Activated CD4-positive, CD25-positive, alpha-beta regulatory T cell treated with anti-CD3 and anti-CD28 coated beads, Interleukin-2, amount 50 U/mL, for 24 hours (primary cell): ENCODE measurements at regions not wholly inside any gene's neighbourhood (a gene's known extent, or its start where the extent isn't known, plus 50 kb on each side); places are given as distances from the start of the nearest gene placed in this dataset.
"Not testable (repeated sequence)": the region's sequence is repeated elsewhere in the genome, so short reads cannot be mapped to it uniquely, and the experiment has no call there.

Experiments
- ATAC-seq, 2 donors: fragments of 150-1000 bp; cut with Tn5 transposase; one replicate each; pipeline ENCODE4 v1.10.0; 2021; ENCODE audit warnings: mild to moderate bottlenecking in 1 of 2, moderate library complexity in 1 of 2

DNA sequence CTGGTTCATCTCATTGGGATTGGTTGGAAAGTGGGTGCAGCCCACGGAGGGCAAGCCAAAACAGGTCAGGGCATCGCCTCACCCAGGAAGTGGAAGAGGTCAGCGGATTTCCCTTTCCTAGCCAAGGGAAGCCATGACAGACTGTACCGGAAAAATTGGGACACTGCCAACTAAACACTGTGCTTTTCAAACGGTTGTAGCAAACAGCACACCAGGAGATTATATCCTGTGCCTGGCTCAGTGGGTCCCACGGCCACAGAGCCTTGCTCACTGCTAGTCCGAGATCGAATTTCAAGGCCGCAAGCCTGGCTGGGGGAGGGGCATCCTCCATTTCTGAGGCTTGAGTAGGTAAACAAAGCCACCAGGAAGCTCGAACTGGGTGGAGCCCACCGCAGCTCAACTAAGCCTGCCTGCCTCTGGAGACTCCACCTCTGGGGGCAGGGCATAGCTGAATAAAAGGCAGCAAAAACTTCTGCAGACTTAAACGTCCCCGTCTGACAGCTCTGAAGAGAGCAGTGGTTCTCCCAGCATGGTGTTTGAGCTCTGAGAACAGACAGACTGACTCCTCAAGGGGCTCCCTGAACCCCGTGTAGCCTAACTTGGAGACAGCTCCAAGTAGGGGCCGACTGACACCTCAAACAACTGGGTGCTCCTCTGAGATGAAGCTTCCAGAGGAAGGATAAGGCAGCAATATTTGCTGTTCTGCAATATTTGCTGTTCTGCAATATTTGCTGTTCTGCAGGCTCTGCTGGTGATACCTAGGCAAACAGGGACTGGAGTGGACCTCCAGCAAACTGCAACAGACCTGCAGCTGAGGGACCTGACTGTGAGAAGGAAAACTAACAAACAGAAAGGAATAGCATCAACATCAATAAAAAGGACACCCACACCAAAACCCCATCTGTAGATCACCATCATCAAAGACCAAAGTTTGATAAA, 191.0 kb upstream of the IRAK1BP1 start:
- ATAC-seq, result not testable (repeated sequence)

DNA sequence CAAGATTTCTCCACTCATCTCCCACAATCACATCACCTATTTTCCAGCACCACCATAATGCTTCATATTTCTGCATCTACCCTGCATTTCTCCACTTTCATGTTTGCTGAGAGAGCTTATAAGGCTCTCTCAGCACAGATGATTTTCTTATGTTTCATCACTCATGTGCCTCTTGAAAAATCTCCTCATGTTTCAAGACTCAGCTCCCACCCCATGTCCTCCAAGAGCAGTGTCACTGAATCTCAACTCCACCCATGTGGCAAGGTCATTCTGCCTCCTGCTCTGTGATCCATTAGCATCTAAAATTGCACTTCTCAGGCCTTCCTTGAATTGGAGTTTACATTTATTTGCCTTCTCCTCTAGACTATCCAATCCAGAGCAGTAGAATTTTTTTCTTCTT, 178.7 kb upstream of the IRAK1BP1 start:
- no peak for ATAC-seq

DNA sequence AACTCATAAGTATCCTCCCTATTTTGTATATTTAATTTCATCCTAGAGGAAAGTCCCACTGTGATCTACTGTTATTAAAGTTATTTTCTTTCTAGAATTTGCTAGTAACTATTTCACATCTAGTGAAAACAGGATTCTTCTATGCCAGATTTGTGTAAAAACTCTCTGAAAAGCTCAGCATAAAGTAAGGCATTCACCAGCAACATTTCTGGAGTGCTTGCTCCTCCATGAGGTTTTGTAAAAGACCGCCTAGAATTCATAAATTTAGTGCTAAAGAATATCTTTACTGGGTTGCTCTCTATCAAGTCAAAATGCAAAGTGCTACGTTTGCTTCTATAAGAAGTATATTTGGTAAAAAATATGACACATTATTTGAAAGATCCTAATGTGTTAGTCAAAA, 173.5 kb upstream of the IRAK1BP1 start:
- ATAC-seq, result no peak

DNA sequence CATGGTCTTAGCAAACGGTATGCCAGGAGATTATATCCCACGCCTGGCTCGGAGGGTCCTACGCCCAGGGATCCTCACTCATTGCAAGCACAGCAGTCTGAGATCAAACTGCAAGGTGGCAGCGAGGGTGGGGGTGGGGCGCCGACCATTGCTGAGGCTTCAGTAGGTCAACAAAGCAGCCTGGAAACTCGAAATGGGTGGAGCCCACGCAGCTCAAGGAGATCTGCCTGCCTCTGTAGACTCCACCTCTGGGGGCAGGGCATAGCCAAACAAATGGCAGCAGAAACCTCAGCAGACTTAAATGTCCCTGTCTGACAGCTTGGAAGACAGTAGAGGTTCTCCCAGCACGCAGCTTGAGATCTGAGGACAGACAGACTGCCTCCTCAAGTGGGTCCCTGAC, 172.7 kb upstream of the IRAK1BP1 start:
- not testable (repeated sequence) for ATAC-seq

DNA sequence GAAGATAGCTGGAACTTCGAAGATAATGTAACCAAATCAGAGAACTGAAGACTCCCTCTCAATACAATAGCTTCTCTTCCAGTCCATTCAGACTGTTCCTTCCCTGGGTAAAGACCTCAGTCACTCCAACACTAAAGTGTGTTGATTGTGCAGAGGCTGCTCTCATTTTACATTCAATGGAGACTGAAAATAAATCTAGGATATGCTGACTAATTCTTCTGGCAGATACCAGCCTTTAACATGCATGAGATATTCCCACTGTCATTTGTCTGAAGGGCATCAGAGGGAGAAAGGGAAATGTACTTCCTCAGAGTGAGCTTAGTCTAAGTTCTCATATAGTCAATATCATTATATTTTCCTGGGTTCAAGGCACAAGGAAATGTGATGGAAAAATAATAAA, 166.4 kb upstream of the IRAK1BP1 start:
- ATAC-seq, result no peak

DNA sequence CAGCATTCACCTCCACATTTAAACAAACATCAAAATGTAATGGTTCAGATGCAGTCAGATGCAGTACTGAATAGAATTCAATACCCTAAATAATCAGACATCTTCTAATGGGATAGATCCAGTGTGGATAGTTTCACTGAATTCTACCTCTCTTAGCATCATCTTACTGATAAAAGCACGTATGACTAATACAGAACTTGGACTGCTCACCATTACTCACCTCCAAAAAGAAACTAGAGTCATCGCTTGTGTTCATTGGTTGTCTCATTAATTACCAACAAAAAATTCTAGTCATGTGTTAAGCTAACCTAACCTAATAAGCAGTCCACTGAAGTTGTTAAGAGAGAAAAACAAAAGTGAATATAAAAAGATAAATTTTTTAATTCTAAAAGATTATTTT, 165.9 kb upstream of the IRAK1BP1 start:
- peak in 1 of 2 donors; percentile 24 for ATAC-seq

DNA sequence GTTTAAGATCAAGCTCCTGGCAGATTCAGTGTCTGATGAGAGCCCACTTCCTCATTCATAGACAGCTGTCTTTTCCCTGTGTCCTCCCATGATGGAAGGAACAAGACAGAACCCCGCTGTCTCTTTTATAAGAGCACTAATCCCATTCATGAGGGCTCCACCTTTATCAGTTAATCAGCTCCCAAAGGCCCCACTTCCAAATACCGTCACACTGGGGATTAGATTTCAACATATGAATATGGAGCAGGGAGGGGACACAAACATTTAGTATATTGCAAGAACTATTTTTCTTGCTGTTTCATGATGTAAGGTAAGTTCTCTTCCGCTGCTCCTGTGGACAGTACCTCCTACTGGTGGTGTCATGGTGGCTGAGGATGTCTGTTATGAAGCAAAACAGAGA, 158.3 kb upstream of the IRAK1BP1 start:
- ATAC-seq, result no peak

DNA sequence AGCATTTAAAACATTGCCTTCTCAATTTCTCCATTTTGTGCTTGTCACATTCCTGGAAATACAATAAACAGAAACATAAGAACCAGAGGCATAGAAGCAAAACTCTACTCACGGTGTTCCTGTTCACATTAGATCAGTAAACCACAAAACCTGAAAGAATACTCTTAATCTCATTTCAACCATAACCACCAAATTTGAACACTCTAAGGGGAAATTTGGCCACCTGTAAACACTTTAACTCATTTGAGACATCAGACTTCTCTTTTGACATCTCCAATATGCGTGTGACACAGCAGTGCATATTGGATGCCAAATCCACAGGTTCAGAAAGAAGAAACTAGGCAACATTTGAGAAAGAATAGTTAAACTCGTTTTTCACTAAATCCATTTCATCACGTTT, 153.8 kb upstream of the IRAK1BP1 start:
- no peak for ATAC-seq

DNA sequence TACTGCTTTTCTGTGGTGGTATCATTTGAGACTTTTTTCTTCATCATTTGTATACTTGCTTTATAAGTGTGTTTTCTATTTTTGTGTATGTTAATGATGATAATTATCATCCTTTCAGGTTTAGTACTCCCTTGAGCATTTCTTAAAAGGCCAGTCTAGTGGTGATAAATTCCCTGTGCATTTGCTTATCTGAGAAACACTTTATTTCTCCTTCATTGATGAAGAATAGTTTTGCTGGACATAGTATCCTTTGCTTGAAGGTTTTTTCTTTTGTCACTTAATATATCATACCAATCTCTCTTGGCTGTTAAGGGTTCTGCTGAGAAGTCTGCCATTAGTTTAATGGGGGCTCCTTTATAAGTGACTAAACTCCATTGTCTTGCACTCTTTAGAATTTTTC, 123.2 kb upstream of the IRAK1BP1 start:
- ATAC-seq, result no peak

DNA sequence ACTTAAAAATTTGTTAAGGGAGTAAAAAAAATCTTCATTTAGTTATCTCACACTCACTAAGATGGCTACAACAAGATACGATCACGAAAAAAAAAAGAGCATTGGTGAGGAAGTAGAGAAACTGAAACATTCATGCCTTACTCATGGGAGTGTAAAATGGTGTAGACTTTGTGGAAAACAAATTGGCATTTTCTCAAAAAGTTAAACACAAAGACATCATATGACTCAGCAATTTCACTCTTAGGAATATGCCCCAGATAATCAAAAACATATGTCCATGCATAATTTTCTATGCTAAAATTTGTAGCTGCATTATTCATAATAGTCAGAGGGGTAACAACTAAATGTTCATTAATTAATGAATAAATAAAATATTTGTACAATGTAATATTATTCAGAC, 120.9 kb upstream of the IRAK1BP1 start:
- ATAC-seq, result no peak

DNA sequence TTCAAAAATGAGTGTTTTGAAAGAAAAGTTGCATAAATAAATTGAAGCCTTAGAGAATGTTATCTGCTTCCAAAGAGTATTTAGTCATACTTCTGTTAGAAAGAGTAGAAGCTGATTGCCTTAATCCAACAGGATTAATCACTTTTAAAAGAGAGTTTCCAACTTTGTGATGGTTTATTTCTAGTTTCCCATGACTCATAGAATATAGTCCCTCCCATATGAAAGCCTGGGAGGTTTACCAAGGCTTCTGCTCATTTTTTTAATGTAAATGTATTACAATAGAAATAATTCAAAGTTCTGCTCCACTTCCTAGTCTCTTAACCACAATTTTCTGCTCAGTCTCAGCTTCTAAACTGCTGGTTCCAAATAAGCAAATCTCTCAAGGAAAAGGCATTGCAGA, 118.0 kb upstream of the IRAK1BP1 start:
- no peak for ATAC-seq

DNA sequence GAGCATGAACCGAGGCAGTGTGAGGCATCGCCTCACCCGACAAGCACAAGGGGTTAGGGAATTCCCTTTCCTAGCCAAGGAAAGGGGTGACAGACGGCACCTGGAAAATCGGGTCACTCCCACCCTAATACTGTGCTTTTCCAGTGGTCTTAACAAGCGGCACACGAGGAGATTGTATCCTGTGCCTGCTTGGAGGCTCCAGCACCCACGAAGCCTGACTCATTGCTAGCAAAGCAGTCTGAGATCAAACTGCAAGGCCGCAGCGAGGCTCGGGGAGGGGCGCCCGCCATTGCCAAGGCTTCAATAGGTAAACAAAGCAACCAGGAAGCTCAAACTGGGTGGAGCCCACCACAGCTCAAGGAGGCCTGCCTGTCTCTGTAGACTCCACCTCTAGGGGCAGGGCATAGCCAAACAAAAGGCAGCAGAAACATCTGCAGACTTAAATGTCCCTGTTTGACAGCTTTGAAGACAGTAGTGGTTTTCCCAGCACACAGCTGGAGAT, 109.0 kb upstream of the IRAK1BP1 start:
- not testable (repeated sequence) for ATAC-seq

DNA sequence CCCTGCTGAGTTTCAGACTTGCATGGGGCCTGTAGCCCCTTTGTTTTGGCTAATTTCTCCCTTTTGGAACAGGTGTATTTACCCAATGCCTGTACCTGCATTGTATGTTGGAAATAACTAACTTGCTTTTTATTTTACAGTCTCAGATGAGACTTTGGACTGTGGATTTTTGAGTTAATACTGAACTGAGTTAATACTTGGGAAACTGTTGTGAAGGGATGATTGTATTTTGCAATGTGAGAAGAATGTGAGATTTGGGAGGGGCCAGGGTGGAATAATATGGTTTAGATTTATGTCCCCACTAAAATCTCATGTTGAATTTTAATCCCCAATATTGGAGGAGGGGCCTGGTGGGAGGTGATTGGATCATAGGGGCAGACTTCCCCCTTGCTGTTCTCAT, 99.1 kb upstream of the IRAK1BP1 start:
- no peak for ATAC-seq

DNA sequence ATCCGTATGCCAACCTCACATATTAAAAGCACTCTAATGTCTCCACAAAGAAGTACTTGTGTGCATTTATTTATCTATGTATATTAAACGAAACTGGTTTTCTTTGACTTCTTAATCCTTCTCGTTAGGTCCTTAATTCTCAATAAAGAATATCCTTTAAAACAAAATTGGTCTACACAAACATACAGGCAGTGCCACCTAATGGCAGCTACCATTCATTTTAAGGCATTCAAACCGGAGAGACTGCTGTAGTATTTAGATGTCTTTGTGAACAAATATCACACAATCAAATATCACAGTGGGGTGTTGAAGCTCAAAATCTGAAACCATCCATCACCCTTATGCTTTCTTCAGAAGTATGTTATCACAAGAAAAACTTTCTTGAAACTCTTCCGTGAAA, 96.6 kb upstream of the IRAK1BP1 start:
- no peak for ATAC-seq

DNA sequence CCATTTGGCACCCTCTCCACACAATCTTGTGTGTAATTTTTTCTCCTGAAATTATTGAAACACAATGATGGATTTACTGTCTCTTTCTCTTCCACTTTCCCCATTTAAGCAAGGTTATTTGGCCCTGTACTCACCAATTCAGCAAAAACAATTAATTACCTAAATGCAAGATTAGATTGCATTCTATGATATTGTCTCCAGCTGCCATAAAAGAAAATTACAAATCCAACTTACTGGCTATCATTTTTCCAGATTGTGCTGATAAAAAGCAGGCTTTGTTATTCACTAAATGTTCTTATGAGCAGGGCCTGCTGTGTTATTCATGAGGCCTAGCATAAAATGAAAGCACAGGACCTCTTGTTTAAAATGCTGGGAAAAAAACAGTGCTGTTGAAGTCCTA, 95.8 kb upstream of the IRAK1BP1 start:
- no peak for ATAC-seq

DNA sequence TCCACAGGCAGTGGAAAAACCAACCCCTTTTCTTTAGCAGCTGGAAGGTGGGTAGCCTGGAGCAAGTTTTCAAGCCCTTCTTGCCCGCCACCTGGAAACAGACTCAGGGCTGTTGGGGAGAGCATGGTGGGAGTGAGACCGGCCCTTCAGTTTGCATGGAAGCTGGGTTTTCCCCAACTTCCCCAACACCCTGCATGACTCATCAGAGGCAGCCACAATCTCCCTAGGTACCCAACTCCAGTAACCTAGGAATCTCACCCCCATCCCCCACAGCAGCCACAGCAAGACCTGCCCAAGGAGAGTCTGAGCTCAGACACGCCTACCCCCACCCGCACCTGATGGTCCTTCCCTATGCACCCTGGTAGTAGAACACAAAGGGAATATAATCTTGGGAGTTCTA, 86.3 kb upstream of the IRAK1BP1 start:
- no peak for ATAC-seq

DNA sequence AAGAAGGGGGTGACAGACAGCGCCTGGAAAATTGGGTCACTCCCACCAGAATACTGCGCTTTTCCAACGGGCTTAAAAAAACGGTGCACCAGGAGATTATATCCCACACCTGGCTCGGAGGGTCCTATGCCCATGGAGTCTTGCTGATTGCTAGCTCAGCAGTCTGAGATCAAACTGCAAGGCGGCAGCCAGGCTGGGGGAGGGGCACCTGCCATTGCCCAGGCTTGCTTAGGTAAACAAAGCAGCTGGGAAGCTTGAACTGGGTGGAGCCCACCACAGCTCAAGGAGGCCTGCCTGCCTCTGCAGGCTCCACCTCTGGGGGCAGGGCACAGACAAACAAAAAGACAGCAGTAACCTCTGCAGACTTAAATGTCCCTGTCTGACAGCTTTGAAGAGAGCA, 84.0 kb upstream of the IRAK1BP1 start:
- ATAC-seq, result not testable (repeated sequence)

DNA sequence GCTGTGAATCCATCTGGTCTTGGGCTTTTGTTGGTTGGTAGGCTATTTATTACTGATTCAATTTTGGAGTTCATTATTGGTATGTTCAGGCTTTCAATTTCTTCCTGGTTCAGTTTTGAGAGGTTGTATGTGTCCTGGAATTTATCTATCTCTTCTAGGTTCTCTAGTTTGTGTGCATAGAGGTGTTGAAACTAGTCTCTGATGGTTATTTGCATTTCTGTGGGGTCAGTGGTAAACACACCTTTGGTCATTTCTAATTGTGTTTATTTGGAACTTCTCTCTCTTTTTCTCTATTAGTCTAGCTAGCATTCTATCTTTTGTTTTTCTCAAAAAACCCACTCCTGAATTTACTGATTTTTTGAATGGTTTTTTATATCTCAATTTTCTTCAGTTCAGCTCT, 70.1 kb upstream of the IRAK1BP1 start:
- no peak for ATAC-seq

DNA sequence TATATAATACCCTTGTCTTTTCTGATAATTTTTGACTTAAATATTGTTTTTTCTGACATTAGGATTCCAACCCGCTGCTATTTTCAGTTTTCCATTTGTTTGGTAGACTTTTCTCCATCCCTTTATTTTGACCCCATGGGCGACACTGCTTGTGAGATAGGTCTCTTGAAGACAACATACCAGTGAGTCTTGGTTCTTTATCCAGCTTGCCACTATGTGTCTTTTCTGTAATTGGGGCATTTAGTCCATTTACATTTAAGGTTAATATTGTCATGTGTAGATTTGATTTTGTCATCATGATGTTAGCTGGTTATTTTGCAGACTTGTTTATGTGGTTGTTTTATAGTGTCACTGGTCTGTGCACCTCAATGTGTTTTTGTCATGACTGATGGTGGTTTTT, 67.7 kb upstream of the IRAK1BP1 start:
- ATAC-seq, result no peak

DNA sequence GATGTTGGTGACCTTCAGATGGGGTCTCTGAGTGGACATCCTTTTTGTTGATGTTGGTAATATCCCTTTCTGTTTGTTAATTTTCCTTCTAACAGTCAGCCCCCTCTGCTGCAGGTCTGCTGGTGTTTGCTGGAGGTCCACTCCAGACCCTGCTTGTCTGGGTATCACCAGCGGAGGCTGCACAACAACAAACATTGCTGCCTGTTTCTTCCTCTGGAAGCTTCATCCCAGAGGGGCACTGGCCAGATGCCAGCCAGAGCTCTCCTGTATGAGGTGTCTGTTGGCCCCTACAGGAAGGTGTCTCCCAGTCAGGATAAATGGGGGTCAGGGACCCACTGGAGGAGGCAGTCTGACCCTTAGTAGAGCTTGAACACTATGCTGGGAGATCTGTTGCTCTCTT, 60.6 kb upstream of the IRAK1BP1 start:
- ATAC-seq, result not testable (repeated sequence)

DNA sequence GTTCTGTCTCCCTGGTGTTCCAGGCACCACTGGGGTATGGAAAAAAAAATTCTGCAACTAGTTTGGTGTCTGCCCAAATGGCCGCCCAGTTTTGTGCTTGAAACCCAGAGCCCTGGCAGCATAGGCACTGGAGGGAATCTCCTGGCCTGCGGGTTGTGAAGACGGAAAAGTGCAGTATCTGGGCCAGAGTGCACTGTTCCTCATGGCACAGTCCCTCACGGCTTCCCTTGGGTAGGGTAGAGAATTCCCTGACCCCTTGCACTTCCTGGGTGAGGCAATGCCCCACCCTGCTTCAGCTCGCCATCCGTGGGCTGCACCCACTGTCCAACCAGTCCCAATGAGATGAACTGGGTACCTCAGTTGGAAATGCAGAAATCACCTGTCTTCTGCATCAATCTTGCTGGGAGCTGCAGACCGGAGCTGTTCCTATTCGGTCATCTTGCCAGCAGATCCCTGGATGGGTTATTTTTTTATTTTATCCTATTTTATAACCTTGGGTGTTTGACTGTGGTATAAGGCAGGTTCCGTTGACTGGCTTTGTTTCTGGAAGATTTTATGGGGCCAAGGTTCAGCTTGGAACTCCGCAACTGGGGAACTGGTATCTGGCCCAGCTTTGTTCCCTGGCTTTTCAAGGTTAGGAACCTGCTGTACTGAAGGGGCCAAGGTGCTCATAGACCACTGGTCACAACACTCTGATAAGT, 59.5 kb upstream of the IRAK1BP1 start:
- not testable (repeated sequence) for ATAC-seq

DNA sequence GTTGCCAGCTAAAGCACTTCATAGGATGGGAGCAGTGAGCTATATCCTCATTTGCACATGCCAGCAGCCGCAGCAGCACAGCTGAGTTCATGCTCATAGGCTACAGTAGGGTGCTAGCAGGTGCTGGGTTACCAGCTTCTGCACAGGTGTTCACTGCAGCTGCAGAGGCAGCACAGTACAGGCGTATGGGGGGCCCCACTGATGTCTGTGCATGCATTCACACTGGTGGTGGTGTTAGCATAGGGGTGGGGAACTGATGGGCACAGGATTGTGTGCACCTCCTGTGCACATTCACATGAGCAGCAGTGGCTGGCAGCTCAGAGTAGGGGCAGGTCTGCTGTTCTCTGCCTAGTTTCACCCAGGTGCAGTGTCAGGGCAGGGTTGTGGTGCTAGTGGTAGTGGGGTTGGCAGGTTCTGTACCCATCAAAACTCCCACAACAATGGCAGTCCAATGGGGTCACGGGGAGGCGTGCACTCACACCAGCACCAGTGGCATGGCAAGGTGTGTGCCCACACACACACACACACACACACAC, 58.9 kb upstream of the IRAK1BP1 start:
- ATAC-seq, result no peak

DNA sequence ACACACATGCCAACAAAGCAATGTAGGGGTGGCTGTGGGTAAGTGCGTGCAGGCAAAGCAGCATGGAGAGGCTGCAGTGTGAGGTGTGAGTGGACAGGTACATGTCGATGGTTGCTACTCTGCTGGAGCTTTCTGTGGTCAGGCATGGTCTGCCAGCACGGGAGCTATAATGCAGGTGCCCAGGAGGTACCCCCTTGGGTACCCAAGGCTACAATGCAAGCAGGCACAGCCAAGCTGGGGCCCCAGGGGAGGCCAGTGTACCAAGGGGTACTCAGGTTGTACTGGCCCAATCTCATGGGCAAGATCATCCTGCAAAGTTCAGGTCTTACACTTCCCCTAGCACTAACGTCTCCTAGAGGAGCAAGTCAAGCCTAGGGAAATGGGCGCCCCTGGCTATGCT, 58.4 kb upstream of the IRAK1BP1 start:
- ATAC-seq, result no peak

DNA sequence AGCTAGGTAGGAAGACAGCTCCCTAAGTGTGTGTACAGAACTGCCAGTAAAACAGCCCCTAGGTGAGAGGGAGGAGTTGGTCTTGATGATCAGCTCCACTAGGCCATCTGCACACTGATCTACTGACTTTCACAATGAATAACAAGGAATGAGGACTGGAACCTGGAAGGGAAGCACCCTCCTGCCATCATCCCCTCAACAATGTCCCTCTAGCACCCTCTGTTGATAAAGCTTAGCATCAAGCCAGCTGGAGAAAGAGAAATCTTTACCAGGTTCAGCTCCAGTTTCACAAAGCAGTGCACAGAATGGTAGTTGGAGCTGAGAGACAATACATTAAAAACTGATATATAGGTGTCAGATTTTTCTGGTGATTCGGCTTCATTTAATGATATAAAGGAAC, 57.2 kb upstream of the IRAK1BP1 start:
- ATAC-seq, result no peak
